Right forelimb (tissue), 1 donor: ENCODE measurements at regions not wholly inside any gene's neighbourhood (a gene's known extent, or its start where the extent isn't known, plus 50 kb on each side); places are given as distances from the start of the nearest gene placed in this dataset.

ENCODE experiments used
- DNase-seq: peaks from one replicate; pipeline ENCODE4 v3.0.0-alpha.2; 2018

GRCh38 chr3:103075282-103075681, 640.5 kb downstream of the ZPLD1 start:
- DNase-seq: no peak

DNA sequence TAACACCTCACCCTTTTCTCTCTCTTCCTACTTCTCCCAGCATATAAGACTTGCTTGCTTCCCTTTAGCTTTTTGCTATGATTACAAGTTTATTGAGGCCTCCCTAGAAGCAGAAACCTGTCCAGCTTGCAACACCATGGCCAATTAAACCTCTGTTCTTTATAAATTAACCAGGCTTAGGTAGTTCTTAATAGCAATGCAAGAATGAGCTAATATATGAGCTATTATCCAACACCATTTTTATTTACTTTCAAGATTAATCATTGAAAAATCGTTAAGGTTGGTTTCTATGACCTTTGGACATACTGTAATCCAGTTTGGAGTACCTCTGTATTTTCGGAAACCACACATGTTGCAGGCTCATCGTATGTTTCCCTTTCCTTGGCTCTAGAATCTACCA, 643.1 kb downstream of the ZPLD1 start:
- DNase-seq: no peak

GRCh38 chr3:103082501-103082900, 647.7 kb downstream of the ZPLD1 start:
- no peak for DNase-seq

DNA sequence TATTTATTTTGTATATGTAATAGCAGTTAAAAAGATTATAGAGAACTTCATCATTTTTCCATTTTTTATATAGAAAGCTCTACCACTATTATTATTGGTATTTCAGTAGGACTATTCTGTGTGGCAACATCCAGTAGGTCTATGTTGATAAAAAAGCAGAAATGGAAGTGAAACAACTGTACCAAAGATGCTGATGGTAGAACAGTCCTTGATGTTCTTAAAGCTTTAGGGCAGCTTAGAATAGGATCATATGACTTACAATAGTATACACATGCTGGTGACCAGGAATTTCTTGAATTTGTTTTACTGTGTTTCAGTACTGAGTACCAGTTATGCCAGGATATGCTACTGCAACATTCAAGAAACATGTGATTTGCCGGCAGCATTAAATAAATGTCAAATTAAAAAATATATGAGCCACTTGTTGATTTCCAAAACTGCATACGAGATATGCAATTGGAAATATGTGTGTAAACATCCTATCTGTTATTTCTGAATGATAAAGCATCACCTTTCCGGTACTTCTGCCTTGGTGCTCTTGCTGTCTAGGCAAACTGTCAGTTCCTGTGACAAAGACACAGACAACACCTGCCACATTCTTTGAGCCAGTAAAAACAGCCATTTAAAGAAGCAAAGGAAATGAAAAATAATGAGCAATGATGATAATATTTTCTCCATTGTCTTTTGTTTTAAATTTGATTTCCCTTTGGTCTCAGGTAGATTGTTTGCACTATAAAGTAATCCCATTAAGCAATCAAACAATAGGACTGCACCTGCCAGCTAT, 649.2 kb downstream of the ZPLD1 start:
- DNase-seq: no peak

DNA sequence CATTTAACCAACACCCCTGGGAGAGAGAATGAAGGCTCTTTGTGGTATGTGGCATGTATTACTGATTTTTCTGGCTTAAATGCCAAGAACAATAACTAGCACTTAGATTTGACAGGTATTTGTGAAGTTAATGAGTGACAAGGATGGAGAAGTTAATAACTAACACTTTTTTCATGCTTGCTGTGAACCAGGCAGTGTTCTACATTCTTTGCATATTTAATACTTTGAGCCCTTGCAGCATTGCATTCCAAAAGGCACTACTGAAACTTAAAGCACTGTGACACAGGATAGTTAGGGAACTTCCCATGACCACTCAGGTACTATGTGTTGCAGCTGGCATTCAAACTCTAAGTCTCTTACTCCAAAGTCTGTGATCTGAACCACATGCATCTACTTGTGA, 650.6 kb downstream of the ZPLD1 start:
- DNase-seq: no peak

- no peak for DNase-seq
Measured at GRCh38 chr3:103089758-103090157, 654.9 kb downstream of the ZPLD1 start.

DNA sequence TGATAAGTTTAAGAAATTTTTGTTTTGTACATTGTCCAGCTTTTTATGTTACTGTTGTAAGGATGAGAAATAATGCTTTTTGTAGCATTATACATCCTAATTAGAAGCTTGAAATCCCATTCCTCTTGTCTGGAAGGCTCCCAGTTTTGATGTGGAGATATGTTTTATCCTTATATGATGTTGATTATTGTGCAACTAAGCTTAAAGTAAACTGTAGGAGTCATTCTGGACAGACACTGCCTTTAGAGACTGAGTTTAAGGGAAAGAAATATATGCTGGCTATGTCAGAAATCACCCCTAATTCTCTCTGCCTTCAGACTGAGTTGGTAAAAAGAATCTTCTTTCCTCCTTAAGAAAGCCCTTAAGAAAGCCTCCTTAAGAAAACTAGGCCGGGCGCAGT, 670.4 kb downstream of the ZPLD1 start:
- DNase-seq: no peak

DNA sequence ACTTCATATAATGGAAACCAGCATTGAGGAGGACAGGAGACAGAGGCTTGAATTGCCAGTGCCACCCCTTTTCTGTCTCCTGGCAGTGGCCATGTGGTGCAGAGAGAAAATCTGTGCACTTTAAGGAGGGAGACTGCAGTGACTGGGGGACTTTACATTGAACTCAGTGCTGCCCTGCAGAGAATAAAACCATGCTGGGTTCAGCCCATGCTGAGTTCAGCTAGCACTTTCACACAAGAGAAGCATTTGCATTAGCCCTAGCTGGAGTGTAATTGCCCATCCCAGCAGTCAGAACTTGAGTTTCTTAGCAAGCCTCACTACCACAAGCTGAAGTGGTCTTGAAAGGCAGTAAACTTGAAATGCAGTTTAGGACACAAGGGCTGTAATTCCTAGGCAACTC, 677.5 kb downstream of the ZPLD1 start:
- DNase-seq: no peak

- no peak for DNase-seq
Measured at GRCh38 chr3:103126115-103126514, 691.3 kb downstream of the ZPLD1 start.

DNA sequence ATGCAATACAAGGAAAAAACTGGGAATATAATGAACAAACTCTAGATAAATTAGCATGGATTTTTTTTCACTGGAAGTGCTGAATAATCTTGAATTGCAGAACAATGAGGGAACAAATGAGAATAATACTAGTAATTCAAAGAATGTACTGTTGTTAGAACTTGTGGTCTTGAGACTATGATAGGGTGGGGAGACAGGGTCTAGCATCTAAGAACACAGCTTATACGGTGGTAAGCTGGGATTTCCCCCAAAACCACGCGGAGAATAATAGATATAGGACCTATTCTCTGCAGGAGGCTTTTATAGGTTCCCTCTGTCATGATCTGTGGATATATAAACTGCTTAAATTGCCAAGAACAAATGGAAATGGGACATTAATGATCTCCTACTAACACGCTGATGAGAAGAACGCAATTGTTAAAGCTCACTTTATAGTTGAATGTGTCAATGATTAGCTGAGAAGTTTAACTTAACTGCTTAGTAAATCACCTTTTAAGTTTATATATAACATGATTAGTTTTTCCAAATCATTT, 692.3 kb downstream of the ZPLD1 start:
- no peak for DNase-seq

DNA sequence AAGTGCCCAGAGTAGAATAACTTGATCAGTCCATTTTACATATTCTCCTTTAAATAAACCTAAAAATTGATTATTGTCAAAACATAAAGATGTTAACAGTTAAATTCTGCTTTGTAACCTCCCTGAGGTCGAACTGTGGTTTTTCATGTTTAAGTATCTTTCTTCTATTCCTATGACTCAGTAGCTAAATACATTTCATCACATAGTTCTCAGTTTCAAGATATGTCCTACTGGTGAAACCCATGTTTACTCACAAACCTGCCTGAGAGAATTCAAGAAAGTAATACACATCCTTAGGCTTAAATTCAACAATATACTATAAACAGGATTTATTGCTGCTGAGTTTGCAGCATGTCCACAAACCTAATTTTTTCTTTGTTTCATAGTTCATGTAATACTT, 692.9 kb downstream of the ZPLD1 start:
- no peak for DNase-seq

DNA sequence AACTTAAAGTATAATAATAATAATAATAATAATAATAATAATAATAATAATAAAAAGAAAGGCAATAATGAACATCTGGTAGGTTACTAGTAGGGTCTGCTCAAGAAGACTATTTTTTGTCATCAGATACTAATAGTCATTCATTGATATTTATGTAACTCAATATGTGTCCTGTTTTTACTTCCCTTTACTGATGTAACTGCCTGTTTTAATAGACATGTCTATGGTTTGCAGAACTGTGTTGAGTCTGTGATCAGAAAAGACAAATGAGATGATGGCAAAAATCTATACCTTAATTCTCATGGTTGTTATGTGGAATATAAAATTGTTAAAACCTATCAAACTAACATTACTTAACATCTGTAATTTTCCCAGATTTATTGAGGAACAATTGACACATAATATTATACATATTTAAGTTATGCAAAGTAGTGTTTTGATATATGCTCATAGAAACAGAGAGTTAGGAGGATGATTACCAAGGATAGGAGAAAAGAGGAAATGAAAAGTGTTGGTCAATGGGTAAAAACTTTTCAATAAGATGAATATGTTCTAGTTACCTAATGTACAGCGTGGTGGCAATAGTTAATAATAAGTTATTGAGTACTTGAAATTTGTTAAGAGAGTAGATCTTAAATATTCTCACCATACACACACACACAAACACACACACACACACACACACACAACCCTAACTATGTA, 699.4 kb downstream of the ZPLD1 start:
- DNase-seq: no peak

GRCh38 chr3:103136621-103137020, 701.8 kb downstream of the ZPLD1 start:
- DNase-seq: no peak

GRCh38 chr3:103137830-103138229, 703.0 kb downstream of the ZPLD1 start:
- DNase-seq: no peak

DNA sequence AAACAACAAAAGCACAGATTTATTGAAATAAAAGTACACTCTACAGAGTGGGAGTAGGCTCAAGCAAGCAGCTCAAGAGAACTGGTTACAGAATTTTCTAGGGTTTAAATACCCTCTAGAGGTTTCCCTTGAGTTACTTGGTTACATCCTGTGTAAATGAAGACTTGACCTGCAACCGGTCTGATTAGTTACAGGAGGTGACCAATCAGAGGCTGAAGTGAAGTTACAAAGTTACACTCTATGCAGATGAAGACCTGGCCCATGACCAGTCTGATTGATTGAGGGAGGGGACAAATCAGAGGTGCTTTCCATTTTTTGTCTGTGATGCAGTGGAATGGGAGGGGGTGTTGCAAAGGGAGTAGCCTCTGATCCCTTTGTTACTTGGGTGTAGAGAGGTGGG, 723.4 kb downstream of the ZPLD1 start:
- no peak for DNase-seq

GRCh38 chr3:103166890-103167289, 732.1 kb downstream of the ZPLD1 start:
- no peak for DNase-seq

DNA sequence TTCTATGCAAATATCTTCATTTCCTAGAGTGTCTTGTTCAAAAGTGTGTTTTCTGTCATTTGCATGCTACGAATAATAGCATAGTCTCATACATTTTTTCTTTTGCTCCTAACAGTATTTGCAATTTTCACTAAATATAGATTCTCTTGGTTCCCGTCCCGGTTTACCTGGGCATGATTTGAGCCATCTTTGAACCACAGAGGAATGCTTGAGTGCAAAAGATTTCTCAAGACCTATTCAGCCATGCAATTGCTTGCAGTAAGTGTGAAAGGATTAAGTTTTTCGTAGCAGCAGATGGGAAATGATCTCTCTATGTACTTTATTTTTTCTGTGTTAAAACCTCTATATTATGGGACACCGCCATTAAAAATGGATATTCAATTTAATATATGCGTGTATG, 733.0 kb downstream of the ZPLD1 start:
- DNase-seq: no peak

GRCh38 chr3:103169289-103169688, 734.5 kb downstream of the ZPLD1 start:
- DNase-seq: no peak

DNA sequence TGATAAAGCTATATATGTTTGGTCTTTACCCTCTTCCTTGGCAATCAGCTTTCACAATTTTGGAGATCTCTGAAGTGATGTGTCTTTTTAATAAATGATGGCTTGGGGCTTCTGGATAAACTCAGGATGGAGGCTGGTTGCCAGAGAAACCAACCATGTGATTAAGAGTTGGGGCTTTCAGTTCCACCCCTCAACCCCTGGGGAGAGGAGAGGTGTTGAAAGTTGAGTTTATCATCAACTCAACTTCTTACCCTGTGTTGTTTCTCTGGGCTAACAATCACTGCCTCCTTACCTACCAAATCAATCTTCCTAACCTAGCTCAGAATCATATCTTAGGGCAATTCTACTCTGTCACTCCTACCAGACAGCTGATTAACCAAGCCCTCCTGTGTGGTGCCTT, 735.8 kb downstream of the ZPLD1 start:
- no peak for DNase-seq

DNA sequence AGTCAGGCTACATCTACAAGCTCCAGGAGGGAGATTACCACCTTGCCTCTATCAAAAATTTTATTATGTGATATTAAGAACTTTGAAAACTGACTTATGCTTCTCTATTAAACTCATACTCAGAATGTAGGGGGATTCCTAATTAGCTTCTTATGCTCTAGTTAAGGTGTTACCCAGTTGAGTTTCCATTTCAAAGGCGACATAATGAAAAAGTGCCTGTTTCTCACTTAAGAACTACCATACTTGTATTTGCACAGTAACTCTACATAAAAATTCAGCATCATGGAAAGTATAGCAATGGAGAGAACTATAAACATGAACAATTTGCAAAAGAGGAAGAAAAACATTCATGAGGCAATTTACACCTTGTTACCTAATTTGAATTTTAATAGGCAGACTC, 739.1 kb downstream of the ZPLD1 start:
- no peak for DNase-seq

- no peak for DNase-seq
Measured at GRCh38 chr3:103181160-103181559, 746.3 kb downstream of the ZPLD1 start.

DNA sequence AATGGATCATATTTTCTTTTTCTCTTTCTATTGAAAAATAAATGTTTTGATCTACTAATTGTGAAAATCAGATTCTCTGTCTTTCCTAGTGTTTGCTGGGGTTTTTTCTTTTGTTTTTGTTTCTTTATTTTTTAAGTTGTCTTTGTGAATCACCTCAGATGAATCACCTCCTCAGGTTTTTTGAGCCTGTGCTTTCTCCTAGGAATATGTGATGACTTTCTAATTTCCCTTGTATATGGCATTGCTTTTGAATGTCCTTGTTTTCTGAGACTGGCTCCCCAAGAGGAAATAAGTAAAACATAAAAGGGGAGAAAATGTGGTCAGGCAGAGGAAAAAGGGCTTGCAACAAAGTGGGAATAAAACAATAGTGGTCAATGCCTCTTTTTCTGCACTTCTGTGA, 750.0 kb downstream of the ZPLD1 start:
- no peak for DNase-seq

- DNase-seq: no peak
Measured at GRCh38 chr3:103189941-103190340, 755.1 kb downstream of the ZPLD1 start.

DNA sequence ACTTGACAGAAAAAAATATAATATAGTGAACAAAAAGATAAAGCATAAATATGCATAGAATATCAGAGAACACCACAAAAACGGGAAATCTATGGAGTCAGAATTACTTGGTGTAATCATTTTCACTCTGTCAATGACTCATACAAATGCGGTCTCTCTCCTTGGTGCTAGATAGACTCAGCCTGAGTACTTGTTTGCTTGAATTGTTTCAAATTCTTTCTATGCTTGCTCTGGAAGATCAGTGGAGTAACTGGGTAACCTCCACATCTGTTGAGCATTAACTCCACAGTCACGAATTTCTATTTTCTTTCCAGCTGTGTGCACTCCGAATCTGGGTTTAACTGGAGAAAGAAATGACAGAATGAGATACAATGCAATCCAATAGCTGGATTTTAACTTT, 760.4 kb downstream of the ZPLD1 start:
- no peak for DNase-seq
